MM.1S (cell line): ENCODE measurements at regions not wholly inside any gene's neighbourhood (a gene's known extent, or its start where the extent isn't known, plus 50 kb on each side); places are given as distances from the start of the nearest gene placed in this dataset.

Experiments used
- CTCF ChIP-seq: fragments of 300-600 bp; sonication (generic); IDR thresholded peaks from 2 replicates; pipeline ENCODE4 v1.5.1; 2016; ENCODE audit warnings: antibody characterized with exemption, low read length, mixed read lengths
- EZH2 ChIP-seq: fragments of 300-600 bp; sonication (generic); optimal IDR thresholded peaks from 2 replicates; pipeline ENCODE3; 2017; ENCODE audit warnings: low read depth, mild to moderate bottlenecking, antibody characterized with exemption, low read length, mixed read lengths
- EZH2phosphoT487 ChIP-seq: fragments of 300-600 bp; sonication (generic); IDR thresholded peaks from 2 replicates; pipeline ENCODE4 v1.6.1; 2018; ENCODE audit warnings: antibody characterized with exemption, low read length

DNA sequence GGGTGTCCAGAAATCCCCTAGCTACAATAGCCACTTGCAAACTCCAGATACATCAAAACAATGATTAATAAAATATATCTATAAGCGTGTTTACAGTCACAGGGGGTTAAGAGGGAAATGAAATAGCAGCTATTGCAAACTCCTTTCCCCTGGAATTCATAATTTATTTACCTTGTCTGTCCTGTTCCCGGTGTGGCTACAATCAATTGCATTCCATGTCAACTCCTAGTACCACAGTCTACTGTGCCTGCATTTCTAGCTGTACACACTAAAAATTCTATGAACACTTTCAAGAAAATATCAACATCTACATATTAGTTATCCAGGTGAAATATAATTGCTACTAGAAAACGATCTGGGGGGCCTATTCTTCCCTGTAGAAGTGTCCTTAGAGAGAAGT, 217.6 kb downstream of the ELAVL2 start:
- TF ChIP-seq CTCF = no peak
- TF ChIP-seq EZH2 = no peak
- TF ChIP-seq EZH2phosphoT487 = no peak
